ENCODE measurements at regions not wholly inside any gene's neighbourhood (a gene's known extent, or its start where the extent isn't known, plus 50 kb on each side); places are given as distances from the start of the nearest gene placed in this dataset.

DNA sequence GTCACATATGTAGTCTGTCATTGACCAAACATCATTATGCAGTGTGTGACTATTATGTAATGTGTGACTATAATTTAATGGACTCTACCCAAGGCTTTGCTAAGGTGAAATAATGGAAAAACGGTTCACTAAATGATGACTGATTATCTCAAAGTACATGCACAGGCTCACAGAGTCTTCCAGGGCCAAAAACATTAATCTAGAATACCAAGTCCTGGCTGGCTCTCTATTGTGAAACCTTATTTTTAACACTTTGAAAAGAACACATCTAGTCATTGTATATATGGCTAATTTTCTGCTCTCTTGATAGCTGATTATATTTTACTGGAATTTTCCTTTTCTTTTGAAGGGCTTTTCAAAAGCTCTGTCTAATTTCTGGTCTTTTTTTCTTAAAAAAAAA is 102.9 kb upstream of the THUMPD2 start:
- TF ChIP-seq, protein P1, sequence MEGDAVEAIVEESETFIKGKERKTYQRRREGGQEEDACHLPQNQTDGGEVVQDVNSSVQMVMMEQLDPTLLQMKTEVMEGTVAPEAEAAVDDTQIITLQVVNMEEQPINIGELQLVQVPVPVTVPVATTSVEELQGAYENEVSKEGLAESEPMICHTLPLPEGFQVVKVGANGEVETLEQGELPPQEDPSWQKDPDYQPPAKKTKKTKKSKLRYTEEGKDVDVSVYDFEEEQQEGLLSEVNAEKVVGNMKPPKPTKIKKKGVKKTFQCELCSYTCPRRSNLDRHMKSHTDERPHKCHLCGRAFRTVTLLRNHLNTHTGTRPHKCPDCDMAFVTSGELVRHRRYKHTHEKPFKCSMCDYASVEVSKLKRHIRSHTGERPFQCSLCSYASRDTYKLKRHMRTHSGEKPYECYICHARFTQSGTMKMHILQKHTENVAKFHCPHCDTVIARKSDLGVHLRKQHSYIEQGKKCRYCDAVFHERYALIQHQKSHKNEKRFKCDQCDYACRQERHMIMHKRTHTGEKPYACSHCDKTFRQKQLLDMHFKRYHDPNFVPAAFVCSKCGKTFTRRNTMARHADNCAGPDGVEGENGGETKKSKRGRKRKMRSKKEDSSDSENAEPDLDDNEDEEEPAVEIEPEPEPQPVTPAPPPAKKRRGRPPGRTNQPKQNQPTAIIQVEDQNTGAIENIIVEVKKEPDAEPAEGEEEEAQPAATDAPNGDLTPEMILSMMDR (IDR thresholded peaks at IDR 0.05) = no peak
- TF ChIP-seq POLR2A (IDR thresholded peaks at IDR 0.05) = no peak

All from adrenal gland (tissue), 5 donors.